ENCODE measurements at regions not wholly inside any gene's neighbourhood (a gene's known extent, or its start where the extent isn't known, plus 50 kb on each side); places are given as distances from the start of the nearest gene placed in this dataset.

DNA sequence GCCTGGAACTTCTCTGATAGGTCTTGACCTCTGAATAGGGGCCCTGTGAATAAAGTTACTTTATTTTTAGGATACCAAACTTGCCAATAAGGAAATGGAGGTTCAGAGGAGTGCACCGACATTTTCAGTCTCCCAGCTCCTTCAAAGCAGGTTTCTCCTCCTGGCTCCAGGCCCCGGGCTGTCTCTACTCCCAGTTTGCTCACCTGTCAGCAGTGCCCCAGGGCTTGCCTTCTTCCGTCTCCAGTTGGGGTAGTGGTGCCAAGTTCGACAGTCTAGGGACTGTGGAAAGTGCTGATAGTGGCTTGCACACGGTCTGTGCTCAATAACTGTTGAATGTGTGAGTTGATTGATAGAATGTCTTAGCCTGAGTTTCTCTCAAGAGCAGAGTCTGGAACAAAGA lies 149.2 kb downstream of the ACTL8 start:
- TF ChIP-seq, protein P1, sequence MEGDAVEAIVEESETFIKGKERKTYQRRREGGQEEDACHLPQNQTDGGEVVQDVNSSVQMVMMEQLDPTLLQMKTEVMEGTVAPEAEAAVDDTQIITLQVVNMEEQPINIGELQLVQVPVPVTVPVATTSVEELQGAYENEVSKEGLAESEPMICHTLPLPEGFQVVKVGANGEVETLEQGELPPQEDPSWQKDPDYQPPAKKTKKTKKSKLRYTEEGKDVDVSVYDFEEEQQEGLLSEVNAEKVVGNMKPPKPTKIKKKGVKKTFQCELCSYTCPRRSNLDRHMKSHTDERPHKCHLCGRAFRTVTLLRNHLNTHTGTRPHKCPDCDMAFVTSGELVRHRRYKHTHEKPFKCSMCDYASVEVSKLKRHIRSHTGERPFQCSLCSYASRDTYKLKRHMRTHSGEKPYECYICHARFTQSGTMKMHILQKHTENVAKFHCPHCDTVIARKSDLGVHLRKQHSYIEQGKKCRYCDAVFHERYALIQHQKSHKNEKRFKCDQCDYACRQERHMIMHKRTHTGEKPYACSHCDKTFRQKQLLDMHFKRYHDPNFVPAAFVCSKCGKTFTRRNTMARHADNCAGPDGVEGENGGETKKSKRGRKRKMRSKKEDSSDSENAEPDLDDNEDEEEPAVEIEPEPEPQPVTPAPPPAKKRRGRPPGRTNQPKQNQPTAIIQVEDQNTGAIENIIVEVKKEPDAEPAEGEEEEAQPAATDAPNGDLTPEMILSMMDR (conservative IDR thresholded peaks at IDR 0.05; ENCODE audit: low read length), result no peak
- TF ChIP-seq EZH2phosphoT487 (IDR thresholded peaks at IDR 0.05; ENCODE audit: borderline replicate concordance), result no peak
